T follicular helper cell (primary cell): ENCODE measurements at regions not wholly inside any gene's neighbourhood (a gene's known extent, or its start where the extent isn't known, plus 50 kb on each side); places are given as distances from the start of the nearest gene placed in this dataset.

Source experiments
- DNase-seq: peaks from one replicate; pipeline ENCODE4 v3.0.0-alpha.2; 2020; ENCODE audit warnings: low read depth

- DNase-seq, result peak; percentile 42
Measured at GRCh38 chr14:49999146-49999761, 106.4 kb downstream of the ARF6 start.

GRCh38 chr14:49999826-50000379, 107.0 kb downstream of the ARF6 start:
- no peak for DNase-seq

- DNase-seq, result peak; percentile 54
Measured at GRCh38 chr14:50000380-50001150, 107.7 kb downstream of the ARF6 start.

- DNase-seq, result peak; percentile 53
Measured at GRCh38 chr14:50001151-50001998, 108.5 kb downstream of the ARF6 start.

GRCh38 chr14:50001999-50002925, 109.4 kb downstream of the ARF6 start:
- DNase-seq, result peak; percentile 33

- no peak for DNase-seq
Measured at GRCh38 chr14:50002926-50003212, 110.0 kb downstream of the ARF6 start.

GRCh38 chr14:50003213-50004021, 110.5 kb downstream of the ARF6 start:
- peak; percentile 54 for DNase-seq

- no peak for DNase-seq
Measured at GRCh38 chr14:50006141-50006540, 110.2 kb downstream of the VCPKMT start.

- no peak for DNase-seq
Measured at GRCh38 chr14:50007123-50007903, 109.1 kb downstream of the VCPKMT start.

- DNase-seq, result no peak
Measured at GRCh38 chr14:50008562-50008961, 107.8 kb downstream of the VCPKMT start.

- no peak for DNase-seq
Measured at GRCh38 chr14:50008974-50009373, 107.4 kb downstream of the VCPKMT start.

GRCh38 chr14:50010752-50011151, 105.6 kb downstream of the VCPKMT start:
- DNase-seq, result no peak

GRCh38 chr14:50011242-50011641, 105.1 kb downstream of the VCPKMT start:
- DNase-seq, result no peak

GRCh38 chr14:50012644-50013043, 103.7 kb downstream of the VCPKMT start:
- DNase-seq, result no peak

GRCh38 chr14:50013198-50013918, 103.0 kb downstream of the VCPKMT start:
- DNase-seq, result no peak

- DNase-seq, result no peak
Measured at GRCh38 chr14:50013934-50014333, 102.4 kb downstream of the VCPKMT start.

- DNase-seq, result no peak
Measured at GRCh38 chr14:50014809-50015430, 101.5 kb downstream of the VCPKMT start.

- no peak for DNase-seq
Measured at GRCh38 chr14:50015716-50016115, 100.7 kb downstream of the VCPKMT start.
